H1 (cell line): ENCODE measurements at regions not wholly inside any gene's neighbourhood (a gene's known extent, or its start where the extent isn't known, plus 50 kb on each side); places are given as distances from the start of the nearest gene placed in this dataset.

Experiments used
- SP1 ChIP-seq: IDR thresholded peaks from 2 replicates; pipeline ENCODE4 v1.6.1; 2011; ENCODE audit warnings: low read depth, low read length
- SUZ12 ChIP-seq: fragments of 200-600 bp; sonication (generic); IDR thresholded peaks from 2 replicates; pipeline ENCODE4 v1.6.1; 2012; ENCODE audit warnings: mild to moderate bottlenecking, inconsistent platforms, low read length, moderate library complexity, mixed read lengths

DNA sequence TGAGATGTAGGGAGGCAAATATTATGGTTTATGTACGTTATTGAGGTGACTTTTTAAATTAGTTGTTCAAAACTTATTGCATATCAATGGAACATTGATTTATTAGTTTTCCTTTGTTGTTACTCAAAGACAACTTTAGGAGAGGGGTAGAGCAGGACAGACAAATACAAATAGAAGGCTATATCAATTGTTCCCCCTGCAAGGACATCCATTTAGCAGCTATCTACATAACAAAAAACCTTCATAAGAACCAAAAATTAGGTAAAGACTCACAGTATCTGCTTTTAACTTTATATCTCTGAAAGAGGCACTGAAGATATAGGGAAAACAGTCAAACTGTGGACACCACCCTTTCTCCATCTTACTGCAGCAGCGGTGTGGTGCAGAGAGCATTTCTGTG, 958.8 kb downstream of the DIPK2A start (continued):
- TF ChIP-seq SP1, result no peak
- TF ChIP-seq SUZ12, result no peak
